ENCODE measurements at regions not wholly inside any gene's neighbourhood (a gene's known extent, or its start where the extent isn't known, plus 50 kb on each side); places are given as distances from the start of the nearest gene placed in this dataset.

GRCh38 chr6:95142101-95142500 lies 435.2 kb upstream of the MANEA start:
- FAIRE-seq: no peak
- intact Hi-C loops (cut with micrococcal nuclease): no loop called here
- POLR2A ChIA-PET: no interaction called here

More at GRCh38 chr6:95142101-95142500, 435.2 kb upstream of the MANEA start:
- CTCF ChIA-PET (ENCODE audit: low intra/inter-chr PET ratio): no interaction called here
- H3K36me3 ChIP-seq (ENCODE audit: control insufficient read depth, insufficient read depth, low read length): no peaks in the 10 kb centered on the region
- WGBS (ENCODE audit: insufficient coverage, low coverage, missing lambda C conversion rate): 2% methylated on average over 2 of the region's 2 CpGs
- TF ChIP-seq KDM2B (CRISPR knock-in tag; IDR thresholded peaks at IDR 0.05) (no peak), ZNF518B (CRISPR knock-in tag; IDR thresholded peaks at IDR 0.05) (no peak), MAFF (IDR thresholded peaks at IDR 0.05; ENCODE audit: low read length) (no peak), TAF15 (IDR thresholded peaks at IDR 0.05; ENCODE audit: low read depth, low read length) (no peak)
- no peaks in the 10 kb centered on the region for H3K9me3 ChIP-seq (replicated peaks; ENCODE audit: control insufficient read depth, insufficient read depth, low read depth, low read length)
- no peak overlapping the region for H3K4me2 ChIP-seq (ENCODE audit: insufficient read depth, low read length)
- H3K79me2 ChIP-seq (ENCODE audit: control insufficient read depth, insufficient read depth, low read length): no peaks in the 10 kb centered on the region
- no peaks in the 10 kb centered on the region for H3K4me1 ChIP-seq (replicated peaks in 1 of 2; ENCODE audit: control insufficient read depth in 2 of 2, insufficient read depth in 2 of 2, low read length in 2 of 2)
- H3K9me1 ChIP-seq (ENCODE audit: control insufficient read depth, insufficient read depth, low read length): no peaks in the 10 kb centered on the region
- H3K27me3 ChIP-seq (ENCODE audit: control insufficient read depth in 2 of 2, insufficient read depth in 2 of 2, low read length in 2 of 2): no peaks in the 10 kb centered on the region
- ATAC-seq (no peak), DNase-seq (ENCODE audit: extremely low read depth in 1 of 4, low spot score in 3 of 4) (no peak)
- in situ Hi-C loops (cut with MboI): no loop called here
- H3K9ac ChIP-seq (ENCODE audit: insufficient read depth in 1 of 2, low read depth in 2 of 2, low read length in 2 of 2): no peak overlapping the region
- H3K27ac ChIP-seq (ENCODE audit: extremely low read depth, low read depth, low read length): no peak overlapping the region
- no peak overlapping the region for H3K4me3 ChIP-seq
- no peak overlapping the region for H2AFZ ChIP-seq (ENCODE audit: low read depth, low read length)
- no TSS peak for BruUV-seq (replicated peaks)
- H4K20me1 ChIP-seq (replicated peaks; ENCODE audit: control insufficient read depth, insufficient read depth, low read length): no peaks in the 10 kb centered on the region
